Peyer's patch (tissue), 4 donors: ENCODE measurements at regions not wholly inside any gene's neighbourhood (a gene's known extent, or its start where the extent isn't known, plus 50 kb on each side); places are given as distances from the start of the nearest gene placed in this dataset.

ENCODE experiments used
- CTCF ChIP-seq, 6 experiments: fragments of 450-650 bp in 4 of 6; fragments of 200-600 bp in 2 of 6; sonication (generic) in 1 of 6; IDR thresholded peaks; one replicate each; pipeline ENCODE4 v1.5.1; 2017 to 2019; ENCODE audit warnings: antibody characterized with exemption in 6 of 6, mild to moderate bottlenecking in 3 of 6, moderate library complexity in 1 of 6
- POLR2A ChIP-seq, 2 donors: fragments of 450-650 bp; IDR thresholded peaks; one replicate each; pipeline ENCODE4 v1.5.1; 2017; ENCODE audit warnings: antibody characterized with exemption in 2 of 2, mild to moderate bottlenecking in 2 of 2, moderate library complexity in 2 of 2

DNA sequence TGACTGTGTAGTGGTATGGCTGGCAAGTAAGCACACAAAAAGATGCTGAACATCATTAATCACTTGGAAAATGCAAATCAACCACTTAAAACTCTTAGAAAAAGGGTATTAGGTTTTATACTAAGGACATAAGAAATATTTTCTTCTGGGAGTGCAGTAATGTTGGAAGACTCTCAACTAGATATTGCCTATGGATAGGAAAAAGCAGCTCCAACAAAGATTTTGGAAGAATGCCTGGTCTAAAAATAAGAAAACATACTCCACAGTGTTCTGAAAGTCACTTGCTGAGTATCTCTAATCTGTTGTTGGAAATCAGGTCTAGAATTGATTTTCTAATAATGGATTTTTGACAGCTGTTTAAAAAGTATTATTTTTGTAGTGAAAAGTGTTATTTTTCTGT is 50.8 kb upstream of the PHYHIPL start:
- no peak for TF ChIP-seq POLR2A (IDR thresholded peaks at IDR 0.05)
- TF ChIP-seq CTCF (IDR thresholded peaks at IDR 0.05) = no peak
